GM10248 (cell line): ENCODE measurements at regions not wholly inside any gene's neighbourhood (a gene's known extent, or its start where the extent isn't known, plus 50 kb on each side); places are given as distances from the start of the nearest gene placed in this dataset.

Experiments used
- CTCF ChIA-PET: fragments of 300-600 bp; sonication (Branson Sonifier 250); formaldehyde crosslinking; extraction: SDS; loops from one replicate; lab custom pipeline; 2021; ENCODE audit warnings: antibody characterized with exemption; lab: Yijun Ruan, JAX
- POLR2A ChIA-PET: fragments of 350-650 bp; sonication (Branson Sonifier 250); formaldehyde crosslinking; extraction: SDS; loops from one replicate; lab custom pipeline; 2020; ENCODE audit warnings: antibody characterized with exemption; lab: Yijun Ruan, JAX
- DNase-seq: peaks from one replicate; pipeline ENCODE4 v3.0.0; 2012; ENCODE audit errors: extremely low spot score
- CTCF ChIP-seq: IDR thresholded peaks from 2 replicates; pipeline ENCODE4 v1.5.1; 2012; ENCODE audit warnings: mild to moderate bottlenecking, low read depth; ENCODE audit errors: extremely low read depth, missing control alignments, control extremely low read depth

- DNase-seq, result no peak
Observed at GRCh38 chr13:90416519-90416918, 931.0 kb upstream of the MIR17HG start.

GRCh38 chr13:90416938-90417337 is 930.5 kb upstream of the MIR17HG start:
- CTCF ChIA-PET, result no interaction called here
- POLR2A ChIA-PET, result no interaction called here
- no peak for DNase-seq
- TF ChIP-seq CTCF, result no peak

More at GRCh38 chr13:90416519-90416918, 931.0 kb upstream of the MIR17HG start:
- ChIA-PET CTCF (no interaction called here), POLR2A (no interaction called here)
- TF ChIP-seq CTCF, result no peak

- no peak for DNase-seq
- ChIA-PET POLR2A (no interaction called here), CTCF (interaction anchor here (0.8 to 1.5 kb wide), 2 partner anchors 12 to 19 kb away, joined by 3 to 4 read pairs; no protein-coding TSS in a partner anchor)
- no peak for TF ChIP-seq CTCF
Observed at GRCh38 chr13:90420683-90421082, 926.8 kb upstream of the MIR17HG start.

- DNase-seq, result no peak
- ChIA-PET CTCF (interaction anchor here (1.1 kb wide), 1 partner anchor 19 kb away, joined by 3 read pairs; no protein-coding TSS in a partner anchor), POLR2A (no interaction called here)
- no peak for TF ChIP-seq CTCF
Observed at GRCh38 chr13:90427322-90428272, 919.9 kb upstream of the MIR17HG start.

GRCh38 chr13:90428522-90429210 is 918.8 kb upstream of the MIR17HG start:
- TF ChIP-seq CTCF, result no peak

GRCh38 chr13:90430127-90430526 is 917.4 kb upstream of the MIR17HG start:
- no peak for TF ChIP-seq CTCF

More at GRCh38 chr13:90428522-90429210, 918.8 kb upstream of the MIR17HG start:
- CTCF ChIA-PET, result interaction anchor here (1.1 kb wide), 1 partner anchor 20 kb away, joined by 3 read pairs; no protein-coding TSS in a partner anchor
- DNase-seq, result no peak
- POLR2A ChIA-PET, result no interaction called here

More at GRCh38 chr13:90430127-90430526, 917.4 kb upstream of the MIR17HG start:
- ChIA-PET POLR2A (no interaction called here), CTCF (no interaction called here)
- no peak for DNase-seq
